ENCODE measurements at regions not wholly inside any gene's neighbourhood (a gene's known extent, or its start where the extent isn't known, plus 50 kb on each side); places are given as distances from the start of the nearest gene placed in this dataset.
"Not testable (repeated sequence)": the region's sequence is repeated elsewhere in the genome, so short reads cannot be mapped to it uniquely, and the experiment has no call there.

DNA sequence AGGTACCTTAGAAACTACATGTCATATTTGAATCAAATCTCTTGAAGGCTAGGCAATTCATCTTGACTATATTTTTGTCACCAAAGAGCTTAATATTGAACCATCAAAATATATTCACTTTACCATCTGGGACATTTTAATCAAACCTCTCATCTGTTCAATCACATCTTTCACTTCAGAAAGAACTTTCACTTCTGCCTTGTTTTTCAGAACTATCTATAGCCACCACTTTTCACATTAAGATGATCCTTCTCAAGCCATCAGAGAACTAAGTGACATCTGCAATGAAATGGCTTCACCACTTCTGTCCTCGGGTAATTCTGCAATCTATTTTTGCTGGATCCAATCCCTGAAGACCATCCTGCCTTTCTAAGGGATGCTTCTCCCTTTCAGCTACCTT is 57.8 kb downstream of the OR2B2 start:
- DNase-seq (ENCODE audit: low spot score) = no peak

DNA sequence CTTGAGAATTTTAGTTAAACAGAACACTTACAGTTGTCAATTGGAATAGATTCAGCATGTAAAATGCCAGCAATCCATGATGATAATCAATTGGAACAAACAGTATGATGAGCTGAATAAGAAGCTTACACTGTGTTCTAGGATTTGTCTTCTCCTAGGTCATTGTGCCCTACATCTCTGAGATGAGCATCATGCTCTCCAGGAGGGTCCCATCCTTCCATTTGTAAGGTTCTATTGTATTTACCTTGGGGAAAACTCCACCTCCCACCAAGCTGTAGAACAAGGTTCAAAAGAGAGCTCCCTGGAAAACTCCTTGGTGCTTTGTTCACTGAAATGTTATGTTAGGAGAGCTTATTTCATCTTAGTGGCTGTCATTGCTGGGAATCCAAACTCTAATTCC is 60.8 kb downstream of the OR2B2 start:
- no peak for DNase-seq (ENCODE audit: low spot score)

DNA sequence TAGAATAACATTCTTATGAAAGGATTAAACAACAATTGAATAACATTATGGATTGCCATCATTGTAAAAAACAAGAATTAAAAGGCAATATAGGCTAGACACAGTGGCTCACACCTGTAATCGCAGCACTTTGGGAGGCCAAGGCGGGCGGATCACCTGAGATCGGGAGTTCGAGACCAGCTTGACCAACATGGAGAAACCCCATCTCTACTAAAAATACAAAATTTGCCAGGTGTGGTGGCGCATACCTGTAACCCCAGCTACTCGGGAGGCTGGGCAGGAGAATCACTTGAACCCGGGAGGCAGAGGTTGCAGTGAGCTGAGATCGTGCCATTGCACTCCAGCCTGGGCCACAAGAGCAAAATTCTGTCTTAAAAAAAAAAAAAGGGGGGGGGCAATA is 63.2 kb downstream of the OR2B2 start:
- DNase-seq (ENCODE audit: low spot score) = not testable (repeated sequence)

GRCh38 chr6:27847706-27848105 is 64.5 kb downstream of the OR2B2 start:
- no peak for DNase-seq (ENCODE audit: low spot score)

DNA sequence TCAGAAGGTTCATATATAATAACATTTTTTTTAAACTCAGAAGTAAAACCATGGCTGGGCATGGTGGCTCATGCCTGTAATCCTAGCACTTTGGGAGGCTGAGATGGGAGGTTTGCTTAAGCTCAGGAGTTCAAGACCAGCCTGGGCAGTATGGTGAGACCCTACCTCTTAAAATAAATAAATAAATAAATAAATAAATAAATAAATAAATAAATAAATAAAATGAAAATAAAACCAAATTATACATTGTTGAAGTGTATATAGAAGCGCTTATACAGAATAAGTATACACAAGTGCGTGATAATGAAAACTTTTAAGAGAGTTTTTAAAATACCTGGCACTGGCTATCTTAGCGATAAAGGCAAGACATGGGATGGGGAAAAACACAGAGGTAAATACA is 71.6 kb downstream of the OR2B2 start:
- no peak for DNase-seq (ENCODE audit: low spot score)

DNA sequence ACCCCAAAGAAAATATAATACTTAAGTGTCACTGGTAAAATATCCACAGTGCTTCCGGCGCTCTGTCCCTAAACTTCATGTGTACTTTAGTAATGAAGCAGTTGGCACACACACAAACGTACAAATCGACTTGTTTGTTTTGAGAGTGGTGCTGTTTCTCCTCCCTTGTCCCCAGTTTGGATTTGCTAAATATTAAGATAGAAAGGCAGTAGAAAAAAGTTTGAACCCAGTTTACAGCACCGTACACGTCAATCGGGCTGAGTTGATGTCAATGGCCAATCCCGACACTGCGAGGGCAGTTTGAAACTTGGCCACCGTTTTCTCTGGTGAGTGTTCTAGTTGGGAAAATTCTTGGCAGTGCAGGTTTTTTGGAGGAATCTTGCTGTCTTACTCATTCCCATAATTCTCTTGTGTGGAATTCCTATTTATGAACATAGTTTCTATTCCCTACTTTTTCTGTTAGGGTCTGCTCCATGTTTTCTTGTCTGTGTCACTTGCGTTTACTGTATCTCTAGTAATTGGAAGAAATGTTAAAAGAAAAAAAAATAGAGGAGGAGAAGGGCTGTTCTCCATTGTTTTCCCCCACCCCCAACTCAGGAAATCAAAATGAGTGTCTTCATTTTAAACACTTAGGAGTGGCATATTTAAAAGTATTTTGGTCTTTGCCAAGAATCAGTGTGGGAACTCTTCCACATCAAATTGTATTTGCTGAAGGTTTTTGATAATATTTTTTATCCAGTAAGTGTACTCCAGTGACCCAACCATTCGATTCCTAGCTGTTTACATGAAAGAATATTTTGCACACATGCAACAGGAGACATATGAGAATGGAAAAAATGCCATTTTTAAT is 72.3 kb downstream of the OR2B2 start:
- no peak for DNase-seq (ENCODE audit: low spot score)

DNA sequence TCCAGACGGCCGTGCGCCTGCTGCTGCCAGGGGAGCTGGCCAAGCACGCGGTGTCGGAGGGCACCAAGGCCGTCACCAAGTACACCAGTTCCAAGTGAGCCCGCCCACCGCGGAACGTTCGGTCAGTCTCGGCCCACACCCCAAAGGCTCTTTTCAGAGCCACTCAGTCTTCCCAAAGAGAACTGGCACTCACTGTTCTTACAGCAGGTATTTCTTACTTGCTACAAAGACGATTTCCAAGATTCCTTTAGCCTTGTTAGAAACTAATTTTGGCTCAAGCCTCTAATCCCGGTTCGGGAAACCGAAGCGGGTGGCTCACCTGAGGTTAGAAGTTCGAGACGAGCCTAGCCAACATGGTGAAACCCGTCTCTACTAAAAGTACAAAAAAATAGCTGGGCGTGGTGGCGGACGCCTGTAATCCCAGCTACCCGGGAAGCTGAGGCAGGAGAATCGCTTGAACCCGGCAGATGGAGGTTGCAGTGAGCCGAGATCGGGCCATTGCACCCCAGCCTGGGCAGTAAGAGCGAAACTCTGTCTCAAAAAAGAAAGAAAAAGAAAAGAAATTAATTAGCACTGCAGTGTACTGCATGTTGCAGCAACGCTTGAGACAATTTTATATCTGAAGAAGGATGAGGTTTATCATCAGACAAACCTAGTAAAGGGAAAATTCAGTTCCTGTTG is 73.1 kb downstream of the OR2B2 start:
- DNase-seq (ENCODE audit: low spot score) = no peak

DNA sequence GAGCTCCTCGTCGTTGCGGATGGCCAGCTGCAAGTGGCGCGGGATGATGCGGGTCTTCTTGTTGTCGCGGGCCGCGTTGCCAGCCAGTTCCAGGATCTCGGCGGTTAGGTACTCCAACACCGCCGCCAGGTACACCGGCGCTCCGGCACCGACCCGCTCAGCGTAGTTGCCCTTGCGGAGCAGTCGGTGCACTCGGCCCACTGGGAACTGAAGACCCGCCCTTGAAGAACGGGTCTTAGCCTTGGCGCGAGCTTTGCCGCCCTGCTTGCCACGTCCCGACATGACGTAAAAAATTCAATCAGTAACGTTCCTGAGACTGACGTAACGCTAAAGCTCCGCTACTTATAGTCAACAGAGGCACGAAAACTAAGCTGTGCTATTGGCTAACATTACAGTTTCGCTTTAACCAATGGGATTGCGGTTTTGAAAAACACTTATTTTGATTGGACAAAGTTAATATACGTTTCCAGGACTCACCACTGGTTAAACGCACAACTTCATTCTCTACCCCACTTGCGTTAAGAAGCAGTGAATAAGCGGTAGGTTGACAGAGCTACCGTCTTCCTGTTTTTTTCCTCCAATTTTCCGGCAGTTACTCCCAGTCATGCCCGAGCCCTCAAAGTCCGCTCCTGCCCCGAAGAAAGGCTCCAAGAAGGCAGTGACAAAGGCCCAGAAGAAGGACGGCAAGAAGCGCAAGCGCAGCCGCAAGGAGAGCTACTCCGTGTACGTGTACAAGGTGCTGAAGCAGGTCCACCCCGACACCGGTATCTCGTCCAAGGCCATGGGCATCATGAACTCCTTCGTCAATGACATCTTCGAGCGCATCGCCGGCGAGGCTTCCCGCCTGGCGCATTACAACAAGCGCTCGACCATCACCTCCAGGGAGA is 73.9 kb downstream of the OR2B2 start:
- peak; percentile 87 for DNase-seq (ENCODE audit: low spot score)

DNA sequence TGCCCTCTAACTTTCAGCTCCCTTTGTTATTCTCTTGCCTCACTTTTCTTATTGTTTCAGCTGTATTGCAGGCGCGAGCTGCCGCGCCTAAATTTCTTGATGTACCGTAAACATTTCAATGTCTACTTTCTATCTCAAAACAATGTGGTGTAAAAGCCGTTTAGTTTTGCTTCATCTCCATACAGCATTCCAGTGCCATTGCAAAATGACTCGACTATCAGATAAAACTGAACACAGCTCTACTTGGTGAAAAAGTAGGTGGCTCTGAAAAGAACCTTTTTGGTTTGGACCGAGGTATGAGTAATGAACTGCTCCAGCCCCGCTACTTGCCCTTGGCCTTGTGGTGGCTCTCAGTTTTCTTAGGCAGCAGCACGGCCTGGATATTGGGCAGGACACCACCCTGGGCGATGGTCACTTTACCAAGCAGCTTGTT is 74.6 kb downstream of the OR2B2 start:
- DNase-seq (ENCODE audit: low spot score) = no peak

- DNase-seq (ENCODE audit: low spot score) = peak; percentile 59
These were observed 75.2 kb downstream of the OR2B2 start for GRCh38 chr6:27836783-27837624.

DNA sequence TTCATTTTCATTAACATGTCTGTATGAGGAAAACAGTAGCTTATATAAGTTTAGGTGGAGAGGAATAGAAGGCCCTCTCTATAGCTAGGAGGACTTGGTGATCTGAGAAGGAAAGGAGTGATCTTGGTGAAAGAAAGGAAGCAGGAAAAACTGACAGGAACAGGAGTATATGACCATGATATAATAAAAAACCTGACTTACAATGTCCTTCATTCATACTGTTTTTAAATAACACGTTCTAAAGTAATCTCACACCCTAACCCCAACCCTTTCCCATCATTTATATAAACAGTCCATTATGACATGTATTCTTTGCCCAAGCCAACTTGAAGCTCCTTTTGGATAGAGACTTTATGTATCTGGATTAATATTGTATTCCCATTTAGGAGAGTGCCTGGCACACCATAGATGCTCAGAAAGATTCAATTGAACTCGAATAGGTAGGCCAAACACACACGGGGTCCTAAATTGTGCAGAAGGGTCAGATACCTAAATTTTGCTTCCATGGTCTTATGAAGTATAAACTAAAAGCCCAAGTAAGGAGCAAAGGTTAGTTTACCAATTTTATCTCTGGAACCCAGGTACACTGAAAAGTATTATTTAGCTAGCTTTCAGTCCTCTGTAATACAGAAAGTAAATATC is 75.9 kb downstream of the OR2B2 start:
- DNase-seq (ENCODE audit: low spot score) = no peak

GRCh38 chr6:27834879-27835549 is 77.2 kb downstream of the OR2B2 start:
- DNase-seq (ENCODE audit: low spot score) = no peak

GRCh38 chr6:27834384-27834783 is 77.8 kb downstream of the OR2B2 start:
- no peak for DNase-seq (ENCODE audit: low spot score)

DNA sequence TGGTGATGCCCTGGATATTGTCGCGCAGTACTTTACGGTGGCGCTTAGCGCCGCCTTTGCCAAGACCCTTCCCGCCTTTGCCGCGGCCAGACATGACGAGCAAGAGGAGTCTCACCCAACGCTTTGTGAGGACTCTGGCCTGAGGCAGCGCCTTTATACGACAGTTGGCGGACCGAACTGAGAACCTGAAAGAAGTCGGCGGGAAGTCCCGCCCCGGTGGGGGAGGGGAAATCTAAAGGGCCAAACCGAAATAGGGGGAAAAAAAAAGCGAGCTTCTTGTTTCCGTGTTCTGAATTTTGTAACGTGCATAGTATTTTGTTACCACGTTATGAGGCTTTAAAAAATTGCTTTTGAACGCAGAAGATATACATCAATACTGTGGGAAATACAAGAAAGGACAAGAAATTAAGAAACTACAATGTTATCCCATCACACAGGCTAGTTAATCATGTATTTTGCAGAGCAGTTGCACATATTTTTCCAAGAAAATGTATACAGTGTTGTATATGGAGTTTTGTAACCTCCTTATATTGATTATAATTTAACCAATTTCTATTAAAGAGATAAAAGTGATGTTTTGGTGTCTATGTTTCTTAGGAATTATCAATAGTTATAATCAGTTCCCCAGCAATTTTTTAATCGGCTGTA is 80.6 kb downstream of the OR2B2 start:
- DNase-seq (ENCODE audit: low spot score) = not testable (repeated sequence)

GRCh38 chr6:27830600-27831433 is 81.4 kb downstream of the OR2B2 start:
- not testable (repeated sequence) for DNase-seq (ENCODE audit: low spot score)

- DNase-seq (ENCODE audit: low spot score) = no peak
These were observed 82.0 kb downstream of the OR2B2 start for GRCh38 chr6:27830212-27830599.

- DNase-seq (ENCODE audit: low spot score) = no peak
These were observed 82.6 kb downstream of the OR2B2 start for GRCh38 chr6:27829453-27830211.

GRCh38 chr6:27827477-27827876 is 84.7 kb downstream of the OR2B2 start:
- not testable (repeated sequence) for DNase-seq (ENCODE audit: low spot score)
